ENCODE measurements at regions not wholly inside any gene's neighbourhood (a gene's known extent, or its start where the extent isn't known, plus 50 kb on each side); places are given as distances from the start of the nearest gene placed in this dataset.
A peak's percentile ranks its signal among the peaks of the same experiment; 100 is the strongest.

DNA sequence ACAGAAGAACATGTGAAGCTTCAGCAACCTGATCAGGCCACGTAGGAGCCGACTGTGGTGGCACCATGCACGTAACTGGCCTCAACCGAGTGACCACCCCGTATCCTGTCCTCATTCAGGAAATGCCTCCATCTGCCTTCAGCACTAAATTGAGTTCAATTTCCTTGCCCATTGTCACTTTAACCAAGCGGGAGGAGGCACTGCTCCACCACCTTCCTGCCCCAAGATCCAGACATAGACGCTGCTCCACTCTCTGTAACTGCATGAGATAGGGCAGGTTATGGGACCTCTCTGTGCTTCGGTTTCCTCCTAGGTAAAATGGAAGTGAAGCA is 80.1 kb upstream of the POMGNT2 start:
- no peak for DNase-seq (ENCODE audit: low read depth)
- H3K4me3 ChIP-seq (ENCODE audit: control insufficient read depth, low read depth, low read length), result no peak overlapping the region
- TF ChIP-seq, protein P1, sequence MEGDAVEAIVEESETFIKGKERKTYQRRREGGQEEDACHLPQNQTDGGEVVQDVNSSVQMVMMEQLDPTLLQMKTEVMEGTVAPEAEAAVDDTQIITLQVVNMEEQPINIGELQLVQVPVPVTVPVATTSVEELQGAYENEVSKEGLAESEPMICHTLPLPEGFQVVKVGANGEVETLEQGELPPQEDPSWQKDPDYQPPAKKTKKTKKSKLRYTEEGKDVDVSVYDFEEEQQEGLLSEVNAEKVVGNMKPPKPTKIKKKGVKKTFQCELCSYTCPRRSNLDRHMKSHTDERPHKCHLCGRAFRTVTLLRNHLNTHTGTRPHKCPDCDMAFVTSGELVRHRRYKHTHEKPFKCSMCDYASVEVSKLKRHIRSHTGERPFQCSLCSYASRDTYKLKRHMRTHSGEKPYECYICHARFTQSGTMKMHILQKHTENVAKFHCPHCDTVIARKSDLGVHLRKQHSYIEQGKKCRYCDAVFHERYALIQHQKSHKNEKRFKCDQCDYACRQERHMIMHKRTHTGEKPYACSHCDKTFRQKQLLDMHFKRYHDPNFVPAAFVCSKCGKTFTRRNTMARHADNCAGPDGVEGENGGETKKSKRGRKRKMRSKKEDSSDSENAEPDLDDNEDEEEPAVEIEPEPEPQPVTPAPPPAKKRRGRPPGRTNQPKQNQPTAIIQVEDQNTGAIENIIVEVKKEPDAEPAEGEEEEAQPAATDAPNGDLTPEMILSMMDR (conservative IDR thresholded peaks at IDR 0.05; ENCODE audit: control insufficient read depth, insufficient read depth, low read depth, low read length), result no peak

DNA sequence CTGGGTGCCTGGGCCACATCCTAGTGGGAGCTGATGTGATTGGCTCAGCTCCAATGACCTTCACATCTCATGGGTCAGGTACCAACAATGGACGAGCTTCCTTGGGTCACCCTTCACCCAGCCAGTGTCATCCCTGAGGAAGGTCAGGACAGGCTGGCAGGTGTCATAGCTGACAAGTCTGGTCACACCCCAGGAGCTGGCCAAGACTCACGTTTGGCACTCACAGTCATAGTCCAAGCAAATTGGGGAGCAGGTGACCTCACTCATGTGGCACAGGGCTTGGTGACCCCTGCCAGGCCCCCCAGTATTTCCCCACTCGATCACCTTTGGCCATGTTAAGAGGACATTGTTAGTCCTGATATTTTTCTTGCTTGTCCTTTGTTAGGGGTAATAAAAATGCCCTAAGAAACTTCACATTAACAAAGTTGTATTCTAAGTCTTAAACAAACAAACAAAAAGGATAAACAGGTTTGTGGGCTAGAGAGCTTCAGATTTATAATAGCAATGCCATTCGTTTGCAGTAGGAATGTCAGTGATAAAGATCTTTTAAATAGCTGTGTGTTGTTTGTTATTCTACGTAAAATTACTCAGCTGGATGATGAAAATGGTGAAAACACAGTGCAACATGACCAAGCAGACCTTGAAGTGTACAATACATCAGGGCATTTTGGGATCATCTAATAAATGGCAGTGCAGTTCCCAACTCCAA is 79.5 kb upstream of the POMGNT2 start:
- TF ChIP-seq, protein P1 (conservative IDR thresholded peaks at IDR 0.05; ENCODE audit: control insufficient read depth, insufficient read depth, low read depth, low read length), result no peak
- no peak overlapping the region for H3K4me3 ChIP-seq (ENCODE audit: control insufficient read depth, low read depth, low read length)
- no peak for DNase-seq (ENCODE audit: low read depth)

DNA sequence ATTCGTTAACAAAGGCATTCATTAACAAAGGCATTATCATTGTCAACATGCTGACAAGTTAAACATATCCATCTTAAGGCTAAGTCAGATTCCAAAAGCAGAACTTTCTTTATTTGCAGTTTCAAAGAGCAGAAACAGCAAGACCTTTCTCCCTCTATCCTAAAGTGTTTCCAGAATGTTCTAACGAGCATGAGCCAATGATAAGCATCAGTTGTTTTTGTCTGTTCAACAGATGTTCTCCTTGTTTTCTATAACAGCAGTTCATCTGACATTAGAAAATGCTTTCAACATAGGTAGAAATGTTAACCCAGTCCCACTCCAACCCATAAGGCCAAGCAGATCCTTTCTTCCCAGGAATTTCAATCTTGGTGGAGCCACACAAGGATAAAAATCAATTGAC is 77.6 kb upstream of the POMGNT2 start:
- TF ChIP-seq, protein P1 (conservative IDR thresholded peaks at IDR 0.05; ENCODE audit: control insufficient read depth, insufficient read depth, low read depth, low read length), result no peak
- H3K4me3 ChIP-seq (ENCODE audit: control insufficient read depth, low read depth, low read length), result no peak overlapping the region
- no peak for DNase-seq (ENCODE audit: low read depth)

DNA sequence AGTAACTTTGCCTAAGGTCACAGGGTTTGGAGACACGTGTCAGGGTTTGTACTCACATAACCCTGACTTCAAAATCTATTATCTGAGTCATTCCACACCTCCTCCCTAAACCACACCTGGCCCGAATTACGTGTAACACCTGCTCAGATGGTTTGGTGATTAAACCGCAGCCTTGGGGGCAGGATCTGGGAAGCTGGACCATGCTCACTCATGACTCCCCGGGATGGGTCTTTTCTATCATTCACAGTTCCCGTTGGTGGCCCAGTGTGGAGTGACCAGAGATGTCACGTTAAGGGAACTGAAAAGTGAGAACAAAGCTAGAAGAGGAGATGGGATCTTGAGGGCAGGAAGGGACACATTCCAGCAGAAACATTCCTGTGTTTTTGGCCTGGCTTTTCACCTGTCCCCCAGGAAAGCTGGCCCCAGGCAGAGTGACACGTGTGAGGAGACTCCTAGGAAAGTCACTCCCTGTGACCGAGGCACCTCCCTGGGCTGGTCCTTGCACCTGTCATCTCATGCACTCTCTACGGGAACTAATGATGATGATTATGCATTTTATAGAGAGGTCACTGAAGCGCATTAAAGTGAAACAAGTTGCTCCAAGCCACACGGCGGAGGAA is 75.4 kb upstream of the POMGNT2 start:
- no peak overlapping the region for H3K4me3 ChIP-seq (ENCODE audit: control insufficient read depth, low read depth, low read length)
- no peak for DNase-seq (ENCODE audit: low read depth)
- TF ChIP-seq, protein P1 (conservative IDR thresholded peaks at IDR 0.05; ENCODE audit: control insufficient read depth, insufficient read depth, low read depth, low read length), result no peak

DNA sequence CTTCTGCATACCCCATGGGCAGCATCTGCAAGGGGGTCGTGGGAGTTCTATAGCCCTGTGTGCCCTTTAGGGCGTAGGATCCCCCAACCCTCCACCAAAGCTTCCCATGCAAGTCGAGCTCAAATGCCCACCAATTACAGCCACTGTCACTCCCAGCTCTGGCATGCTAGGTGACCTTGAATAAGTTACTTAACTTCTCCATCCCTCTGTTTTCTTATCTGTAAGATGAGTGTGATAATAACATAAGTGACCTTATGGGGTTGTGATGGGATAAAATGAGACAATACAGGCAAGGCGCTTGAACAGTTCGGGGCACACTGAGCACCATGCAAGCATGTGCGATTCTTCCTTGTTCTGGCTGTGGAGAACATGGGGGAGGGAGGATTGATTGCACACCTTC is 74.8 kb upstream of the POMGNT2 start:
- H3K4me3 ChIP-seq (ENCODE audit: control insufficient read depth, low read depth, low read length), result no peak overlapping the region
- TF ChIP-seq, protein P1 (conservative IDR thresholded peaks at IDR 0.05; ENCODE audit: control insufficient read depth, insufficient read depth, low read depth, low read length), result no peak
- DNase-seq (ENCODE audit: low read depth), result no peak

DNA sequence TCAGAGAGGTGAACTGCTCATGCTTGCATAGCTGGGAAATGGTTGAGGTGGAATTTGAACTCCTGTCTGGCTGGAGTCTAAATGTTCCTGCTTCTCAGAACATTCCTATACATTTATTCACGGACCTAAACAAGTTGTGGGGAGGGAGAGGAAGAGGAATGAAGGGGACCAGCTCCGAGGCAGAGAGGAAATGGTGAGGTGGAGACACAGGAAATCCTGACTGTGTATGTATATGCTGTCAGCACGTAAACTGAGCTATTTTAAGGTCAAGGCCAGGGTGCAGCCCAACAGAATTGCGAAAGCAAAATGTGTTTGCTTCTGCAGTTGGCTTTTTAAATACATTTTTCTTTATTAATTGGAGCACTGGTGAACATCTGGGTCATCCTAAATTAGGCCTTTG is 74.1 kb upstream of the POMGNT2 start:
- TF ChIP-seq, protein P1 (conservative IDR thresholded peaks at IDR 0.05; ENCODE audit: control insufficient read depth, insufficient read depth, low read depth, low read length), result no peak
- H3K4me3 ChIP-seq (ENCODE audit: control insufficient read depth, low read depth, low read length), result no peak overlapping the region
- DNase-seq (ENCODE audit: low read depth), result peak; percentile 86

Data from fibroblast of mammary gland (primary cell).